Subcutaneous abdominal adipose tissue (tissue), 5 donors: ENCODE measurements at regions not wholly inside any gene's neighbourhood (a gene's known extent, or its start where the extent isn't known, plus 50 kb on each side); places are given as distances from the start of the nearest gene placed in this dataset.

Experiments
- H3K27ac ChIP-seq: one replicate; pipeline ENCODE4 v1.7.0; 2013; ENCODE audit warnings: low read depth, mild to moderate bottlenecking, inconsistent platforms, low read length, moderate library complexity
- H3K27me3 ChIP-seq, 5 donors: one replicate each; pipeline ENCODE4 v1.7.0; 2013; ENCODE audit warnings: low read length in 5 of 5, inconsistent platforms in 1 of 5; ENCODE audit not compliant: control insufficient read depth in 5 of 5, insufficient read depth in 4 of 5
- H3K36me3 ChIP-seq, 5 donors: one replicate each; pipeline ENCODE4 v1.7.0; 2013; ENCODE audit warnings: low read length in 5 of 5; ENCODE audit not compliant: control insufficient read depth in 5 of 5, insufficient read depth in 5 of 5
- H3K4me1 ChIP-seq, 5 donors: one replicate each; pipeline ENCODE4 v1.7.0; 2013; ENCODE audit warnings: low read length in 5 of 5, mild to moderate bottlenecking in 3 of 5, moderate library complexity in 1 of 5; ENCODE audit not compliant: control insufficient read depth in 5 of 5, insufficient read depth in 5 of 5
- H3K4me3 ChIP-seq, 5 donors: one replicate each; pipeline ENCODE4 v1.7.0; 2013; ENCODE audit warnings: low read length in 5 of 5, low read depth in 1 of 5
- H3K9ac ChIP-seq, 5 donors: one replicate each; pipeline ENCODE4 v1.7.0; 2013; ENCODE audit warnings: low read length in 5 of 5, mild to moderate bottlenecking in 4 of 5, moderate library complexity in 3 of 5
- H3K9me3 ChIP-seq, 5 donors: one replicate each; pipeline ENCODE4 v1.7.0; 2013; ENCODE audit warnings: low read length in 5 of 5; ENCODE audit not compliant: control insufficient read depth in 5 of 5
- donor health status: healthy.
- donor health status: healthy.
- donor health status: healthy.
- donor health status: healthy.
- donor health status: healthy.

DNA sequence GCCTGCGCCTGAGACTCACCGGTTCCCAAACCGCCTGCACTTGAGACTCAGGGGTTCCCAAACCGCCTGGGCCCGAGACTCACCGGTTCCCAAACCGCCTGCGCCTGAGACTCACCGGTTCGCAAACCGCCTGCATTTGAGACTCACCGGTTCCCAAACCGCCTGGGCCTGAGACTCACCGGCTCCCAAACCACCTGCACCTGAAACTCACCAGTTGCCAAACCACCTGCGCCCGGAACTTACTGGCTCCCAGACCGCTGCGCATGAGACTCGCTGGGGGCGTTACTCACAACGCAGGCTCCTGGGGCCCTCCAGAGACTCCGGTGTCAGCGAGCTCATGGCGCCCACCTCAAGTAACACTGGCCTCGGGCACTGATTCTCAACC is 90.2 kb downstream of the DACT2 start:
- Histone ChIP-seq H3K9ac (no peak overlapping the region), H3K4me1 (peaks cover 0 to 12% (median 9%) of the 10 kb centered on the region in 5 donors), H3K36me3 (no peaks in the 10 kb centered on the region), H3K4me3 (no peak overlapping the region), H3K9me3 (no peaks in the 10 kb centered on the region), H3K27me3 (peaks cover 0 to 19% (median 11%) of the 10 kb centered on the region in 5 donors), H3K27ac (no peak overlapping the region)

DNA sequence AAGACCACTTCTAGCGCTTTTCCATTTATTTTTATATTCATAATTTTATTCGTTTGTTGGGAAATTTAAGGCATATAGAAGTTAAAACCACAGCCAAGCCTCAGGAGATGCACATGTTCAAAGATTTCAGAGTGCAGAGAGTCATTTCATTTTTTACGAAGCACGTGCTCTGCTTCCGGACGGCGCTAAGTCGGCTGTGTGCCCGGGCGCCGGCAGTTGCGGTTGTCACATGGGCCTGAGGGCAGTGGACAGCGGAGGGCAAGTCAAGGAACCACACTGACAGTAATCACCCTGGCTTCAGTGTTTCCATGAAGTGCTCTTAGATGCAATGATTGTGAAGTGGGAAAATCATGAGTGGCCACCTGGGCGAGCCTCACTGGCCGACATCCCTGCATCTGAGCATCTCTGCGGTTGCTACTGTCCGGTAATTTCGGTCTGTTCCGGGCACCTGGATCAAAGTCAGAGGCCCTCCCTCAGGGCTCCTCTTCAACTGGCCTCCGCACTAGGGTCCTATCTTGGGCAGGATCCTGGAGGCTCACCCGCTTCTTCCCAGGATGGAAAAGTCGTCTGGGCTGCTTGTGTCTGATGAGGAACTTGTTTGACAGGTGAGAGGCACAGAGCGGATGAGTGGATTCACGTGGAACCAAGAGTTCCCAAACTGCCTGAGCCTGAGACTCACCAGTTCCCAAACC is 90.8 kb downstream of the DACT2 start:
- Histone ChIP-seq H3K4me3 (no peak overlapping the region), H3K27ac (no peak overlapping the region), H3K4me1 (peaks cover 0 to 12% (median 9%) of the 10 kb centered on the region in 5 donors), H3K9me3 (no peaks in the 10 kb centered on the region), H3K36me3 (no peaks in the 10 kb centered on the region), H3K9ac (no peak overlapping the region), H3K27me3 (peaks cover 0 to 21% (median 11%) of the 10 kb centered on the region in 5 donors)

DNA sequence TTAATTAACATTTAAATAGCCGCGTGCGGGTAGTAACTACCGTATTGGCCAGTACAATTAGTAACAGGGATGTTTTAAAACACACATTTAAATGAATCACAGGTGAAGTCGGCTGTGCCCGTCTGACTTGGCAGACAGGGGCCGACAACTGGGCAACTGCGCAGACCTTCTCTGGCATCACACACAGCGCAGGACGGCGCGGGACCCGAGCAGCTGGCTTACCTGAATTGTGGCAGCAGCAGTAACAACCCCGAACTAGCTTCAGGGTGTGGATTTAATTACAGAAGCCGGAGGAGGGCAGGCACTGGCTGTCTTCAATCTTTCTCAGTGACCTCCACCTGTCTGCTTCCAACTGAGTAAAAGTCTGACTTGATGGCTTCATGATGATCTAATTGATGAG is 91.7 kb downstream of the DACT2 start:
- Histone ChIP-seq H3K9me3 (no peaks in the 10 kb centered on the region), H3K4me3 (no peak overlapping the region), H3K27ac (no peak overlapping the region), H3K9ac (no peak overlapping the region), H3K4me1 (peaks cover 0 to 12% (median 9%) of the 10 kb centered on the region in 5 donors), H3K36me3 (no peaks in the 10 kb centered on the region), H3K27me3 (peaks cover 0 to 25% (median 11%) of the 10 kb centered on the region in 5 donors)

DNA sequence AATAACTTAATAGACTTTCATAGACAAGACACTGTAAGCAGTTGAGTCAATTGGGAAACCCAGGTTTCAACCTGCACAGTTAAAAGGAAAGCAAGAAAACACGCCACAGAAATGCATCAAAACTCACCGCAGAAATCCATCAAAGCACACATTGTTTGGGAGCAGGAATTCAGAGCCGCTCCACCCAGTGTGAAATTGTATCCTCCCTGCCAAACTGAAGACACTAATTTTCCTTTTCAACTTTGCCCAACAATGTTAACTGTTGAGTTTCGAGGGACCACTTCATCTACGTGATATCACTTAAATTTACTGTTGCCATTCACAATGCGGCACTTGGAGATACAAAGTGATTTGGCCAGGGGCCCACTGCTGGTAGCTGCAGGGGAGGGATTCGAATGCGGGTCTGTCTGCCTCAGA is 92.7 kb downstream of the DACT2 start:
- no peaks in the 10 kb centered on the region for H3K36me3 ChIP-seq
- H3K4me1 ChIP-seq, result peaks cover 0 to 12% (median 9%) of the 10 kb centered on the region in 5 donors
- no peak overlapping the region for H3K4me3 ChIP-seq
- no peak overlapping the region for H3K27ac ChIP-seq
- peaks cover 0 to 21% (median 11%) of the 10 kb centered on the region in 5 donors for H3K27me3 ChIP-seq
- no peaks in the 10 kb centered on the region for H3K9me3 ChIP-seq
- H3K9ac ChIP-seq, result no peak overlapping the region

DNA sequence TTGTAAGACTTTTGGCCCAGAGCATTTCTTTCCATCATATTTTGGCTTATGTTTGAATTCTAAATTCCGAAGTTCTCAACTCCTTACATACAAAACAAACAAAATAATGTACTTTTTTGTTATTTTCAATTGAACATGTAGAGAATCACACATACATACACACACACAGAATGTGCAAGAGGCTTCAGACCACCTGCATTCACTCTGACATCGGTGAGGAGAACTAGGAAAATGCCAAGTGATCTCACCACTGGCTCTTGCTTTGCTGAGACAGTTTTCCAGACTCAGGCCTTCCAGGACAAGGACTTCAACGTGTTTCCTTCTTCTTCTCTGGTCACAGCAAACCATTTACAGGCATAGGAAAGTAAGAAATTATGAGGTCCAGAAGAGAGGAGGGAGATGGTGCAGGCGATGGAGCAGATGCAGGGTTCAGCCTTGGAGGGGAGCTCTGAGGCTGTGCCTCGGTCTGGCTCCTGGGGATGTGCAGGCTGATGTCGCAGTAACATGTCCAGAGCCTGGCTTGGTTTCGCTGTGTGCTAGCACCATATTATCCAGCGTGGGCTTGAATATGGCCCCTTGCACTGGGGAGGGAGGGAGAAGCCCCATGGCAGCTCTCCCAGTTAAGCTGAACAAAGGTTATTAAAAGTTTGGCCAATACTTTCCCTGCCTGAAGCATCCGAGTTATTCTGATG is 93.4 kb downstream of the DACT2 start:
- Histone ChIP-seq H3K9me3 (no peaks in the 10 kb centered on the region), H3K36me3 (no peaks in the 10 kb centered on the region), H3K4me1 (peaks cover 0 to 12% (median 9%) of the 10 kb centered on the region in 5 donors), H3K27ac (no peak overlapping the region), H3K27me3 (peaks cover 0 to 19% (median 14%) of the 10 kb centered on the region in 5 donors), H3K4me3 (no peak overlapping the region), H3K9ac (no peak overlapping the region)

DNA sequence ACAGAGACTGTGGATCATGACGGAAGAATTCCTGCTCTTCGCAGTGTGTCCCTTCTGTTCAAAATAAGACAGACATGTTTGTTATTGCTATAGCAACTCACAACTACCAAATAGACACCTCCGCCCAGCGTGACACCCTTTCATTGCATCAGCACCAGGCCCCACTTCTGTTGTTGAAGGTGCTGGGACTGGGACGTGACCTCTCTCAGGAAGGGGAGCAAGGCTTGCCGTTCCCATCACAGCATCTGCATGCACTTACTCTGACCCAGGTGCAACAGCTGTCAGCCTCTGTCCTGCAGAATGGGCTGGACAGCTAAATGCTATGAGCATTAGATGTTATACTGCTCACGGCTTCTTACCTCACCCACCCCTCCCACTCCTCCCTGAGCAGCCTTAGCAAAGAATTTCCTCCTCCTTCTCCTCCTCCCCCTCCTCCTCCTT is 94.1 kb downstream of the DACT2 start:
- Histone ChIP-seq H3K4me1 (peaks cover 0 to 12% (median 9%) of the 10 kb centered on the region in 5 donors), H3K36me3 (no peaks in the 10 kb centered on the region), H3K27me3 (peaks cover 0 to 19% (median 9%) of the 10 kb centered on the region in 5 donors), H3K4me3 (no peak overlapping the region), H3K9ac (no peak overlapping the region), H3K27ac (no peak overlapping the region), H3K9me3 (no peaks in the 10 kb centered on the region)

DNA sequence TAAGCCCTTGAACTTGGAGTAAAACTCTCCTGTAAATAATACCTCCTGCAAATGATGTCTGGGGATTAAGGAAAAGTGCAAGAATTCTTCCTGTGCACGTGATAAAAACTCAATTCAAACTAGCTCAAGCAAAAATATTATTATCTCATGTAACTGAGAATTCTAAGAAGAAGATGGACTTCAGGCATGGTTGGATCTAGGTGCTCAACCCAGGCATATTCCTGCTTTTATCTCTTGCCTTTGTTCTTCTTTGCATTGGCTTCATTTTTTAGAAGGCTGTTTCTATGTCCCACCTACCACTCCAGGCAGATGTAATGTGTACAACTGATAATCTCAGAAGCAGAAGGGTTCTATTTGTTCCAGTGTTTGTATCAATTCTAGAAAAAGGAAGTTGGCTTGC is 95.8 kb downstream of the DACT2 start:
- Histone ChIP-seq H3K27ac (no peak overlapping the region), H3K27me3 (peaks cover 0 to 12% (median 9%) of the 10 kb centered on the region in 5 donors), H3K36me3 (no peaks in the 10 kb centered on the region)

DNA sequence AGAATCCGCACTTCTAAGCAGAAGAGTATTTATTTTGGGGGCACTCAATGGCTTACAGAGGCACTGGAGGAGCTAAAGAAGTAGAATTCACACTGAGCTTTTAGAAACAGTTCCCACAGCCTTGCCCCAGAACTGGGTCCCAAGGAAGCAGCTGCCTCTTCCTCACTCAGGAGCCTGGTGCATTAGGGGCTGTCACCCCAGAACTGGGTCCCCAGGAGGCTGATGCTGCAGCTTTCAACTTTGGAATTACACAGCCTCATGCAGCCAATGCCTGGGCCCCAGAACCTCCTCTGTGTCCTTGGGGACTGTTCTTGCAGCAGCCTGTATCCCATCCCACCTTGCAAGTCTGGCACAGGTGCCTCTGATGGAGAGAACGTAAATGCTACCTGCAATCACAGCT is 96.4 kb downstream of the DACT2 start:
- peaks cover 2 to 28% (median 18%) of the 10 kb centered on the region in 5 donors for H3K4me1 ChIP-seq
- no peak overlapping the region for H3K4me3 ChIP-seq
- no peak overlapping the region for H3K27ac ChIP-seq
- H3K9me3 ChIP-seq, result no peaks in the 10 kb centered on the region
- H3K36me3 ChIP-seq, result no peaks in the 10 kb centered on the region
- no peak overlapping the region for H3K9ac ChIP-seq
- peaks cover 0 to 10% (median 8%) of the 10 kb centered on the region in 5 donors for H3K27me3 ChIP-seq

More for the DNA sequence above, 95.8 kb downstream of the DACT2 start:
- Histone ChIP-seq H3K9ac (no peak overlapping the region), H3K4me3 (no peak overlapping the region), H3K4me1 (peaks cover 2 to 23% (median 14%) of the 10 kb centered on the region in 5 donors), H3K9me3 (no peaks in the 10 kb centered on the region)

DNA sequence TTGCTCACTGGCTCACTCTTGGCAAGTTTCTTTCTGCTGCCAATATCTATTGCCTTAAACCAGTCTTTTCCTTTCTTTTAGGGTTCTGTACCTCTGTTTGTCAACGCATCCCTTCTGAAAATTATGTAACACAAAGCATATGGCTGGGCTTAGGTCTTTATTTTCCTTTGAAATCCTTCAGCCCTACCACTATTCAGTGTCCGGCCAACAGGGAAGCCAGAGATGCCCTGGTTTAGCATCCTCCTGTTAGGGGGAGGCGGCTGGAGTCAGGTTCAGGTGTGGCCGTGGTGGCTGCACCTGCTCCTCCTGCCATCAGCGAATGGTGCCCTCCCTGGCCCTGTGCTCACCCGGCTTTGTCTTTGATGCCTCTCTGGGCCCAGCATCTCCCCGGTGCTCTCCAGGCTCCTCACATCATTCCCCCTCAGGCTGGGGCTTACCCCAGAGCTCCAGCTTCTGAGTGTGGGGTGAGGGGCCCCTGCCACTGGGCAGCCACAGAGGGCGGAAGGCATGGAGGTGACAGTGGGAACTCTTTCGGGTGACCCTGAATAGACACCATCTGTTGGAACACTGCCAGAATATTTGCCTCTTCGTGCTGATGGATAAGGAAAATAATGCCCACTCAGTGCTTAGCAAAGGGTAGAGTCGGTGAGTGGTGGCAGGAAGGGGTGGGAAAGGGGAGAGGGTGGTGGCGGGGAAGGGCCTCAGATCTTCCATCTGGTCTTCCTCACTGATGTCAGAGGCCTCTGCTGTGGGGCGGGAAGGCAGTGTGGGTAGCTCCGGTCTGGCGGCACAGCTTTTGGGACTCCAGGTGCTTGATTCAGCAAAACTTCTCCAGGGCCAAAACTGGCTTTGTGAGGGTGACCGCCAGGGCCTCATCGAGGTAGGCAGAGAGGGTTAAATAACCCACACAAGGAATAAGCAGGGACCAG is 97.2 kb downstream of the DACT2 start:
- Histone ChIP-seq H3K4me1 (peaks cover 2 to 28% (median 18%) of the 10 kb centered on the region in 5 donors), H3K4me3 (no peak overlapping the region)

More for the DNA sequence above, 97.2 kb downstream of the DACT2 start:
- Histone ChIP-seq H3K9ac (no peak overlapping the region), H3K27ac (no peak overlapping the region), H3K9me3 (no peaks in the 10 kb centered on the region), H3K36me3 (no peaks in the 10 kb centered on the region), H3K27me3 (peaks cover 0 to 9% (median 8%) of the 10 kb centered on the region in 5 donors)
